ENCODE measurements at regions not wholly inside any gene's neighbourhood (a gene's known extent, or its start where the extent isn't known, plus 50 kb on each side); places are given as distances from the start of the nearest gene placed in this dataset.

- no peaks in the 10 kb centered on the region for H3K36me3 Mint-ChIP-seq (ENCODE audit: insufficient read depth)
- H3K27me3 Mint-ChIP-seq = no peaks in the 10 kb centered on the region
- TF ChIP-seq, protein P1, sequence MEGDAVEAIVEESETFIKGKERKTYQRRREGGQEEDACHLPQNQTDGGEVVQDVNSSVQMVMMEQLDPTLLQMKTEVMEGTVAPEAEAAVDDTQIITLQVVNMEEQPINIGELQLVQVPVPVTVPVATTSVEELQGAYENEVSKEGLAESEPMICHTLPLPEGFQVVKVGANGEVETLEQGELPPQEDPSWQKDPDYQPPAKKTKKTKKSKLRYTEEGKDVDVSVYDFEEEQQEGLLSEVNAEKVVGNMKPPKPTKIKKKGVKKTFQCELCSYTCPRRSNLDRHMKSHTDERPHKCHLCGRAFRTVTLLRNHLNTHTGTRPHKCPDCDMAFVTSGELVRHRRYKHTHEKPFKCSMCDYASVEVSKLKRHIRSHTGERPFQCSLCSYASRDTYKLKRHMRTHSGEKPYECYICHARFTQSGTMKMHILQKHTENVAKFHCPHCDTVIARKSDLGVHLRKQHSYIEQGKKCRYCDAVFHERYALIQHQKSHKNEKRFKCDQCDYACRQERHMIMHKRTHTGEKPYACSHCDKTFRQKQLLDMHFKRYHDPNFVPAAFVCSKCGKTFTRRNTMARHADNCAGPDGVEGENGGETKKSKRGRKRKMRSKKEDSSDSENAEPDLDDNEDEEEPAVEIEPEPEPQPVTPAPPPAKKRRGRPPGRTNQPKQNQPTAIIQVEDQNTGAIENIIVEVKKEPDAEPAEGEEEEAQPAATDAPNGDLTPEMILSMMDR (IDR thresholded peaks at IDR 0.05; ENCODE audit: unreplicated experiment) = no peak
- no peaks in the 10 kb centered on the region for H3K4me1 Mint-ChIP-seq (ENCODE audit: low read depth)
- no peak overlapping the region for H3K27ac Mint-ChIP-seq
- no peak for DNase-seq (ENCODE audit: low spot score, unreplicated experiment)
- no peak overlapping the region for H3K4me3 Mint-ChIP-seq (ENCODE audit: low read depth)
- H3K9me3 Mint-ChIP-seq (ENCODE audit: low read depth) = no peaks in the 10 kb centered on the region
Measured at GRCh38 chr4:163665521-163666331, 171.2 kb downstream of the TMA16 start.

GRCh38 chr4:163666332-163666873 lies 171.9 kb downstream of the TMA16 start:
- Mint-ChIP-seq H3K27ac (no peak overlapping the region), H3K4me3 (ENCODE audit: low read depth) (no peak overlapping the region), H3K4me1 (ENCODE audit: low read depth) (no peaks in the 10 kb centered on the region), H3K27me3 (no peaks in the 10 kb centered on the region), H3K9me3 (ENCODE audit: low read depth) (no peaks in the 10 kb centered on the region), H3K36me3 (ENCODE audit: insufficient read depth) (no peaks in the 10 kb centered on the region)
- no peak for DNase-seq (ENCODE audit: low spot score, unreplicated experiment)
- TF ChIP-seq, protein P1 (IDR thresholded peaks at IDR 0.05; ENCODE audit: unreplicated experiment) = no peak

GRCh38 chr4:163672751-163673150 lies 178.3 kb downstream of the TMA16 start:
- no peak overlapping the region for H3K27ac Mint-ChIP-seq
- no peak for DNase-seq (ENCODE audit: low spot score, unreplicated experiment)
- no peaks in the 10 kb centered on the region for H3K4me1 Mint-ChIP-seq (ENCODE audit: low read depth)
- peaks cover 4% of the 10 kb centered on the region for H3K9me3 Mint-ChIP-seq (ENCODE audit: low read depth)
- H3K36me3 Mint-ChIP-seq (ENCODE audit: insufficient read depth) = no peaks in the 10 kb centered on the region
- H3K27me3 Mint-ChIP-seq = no peaks in the 10 kb centered on the region
- TF ChIP-seq, protein P1 (IDR thresholded peaks at IDR 0.05; ENCODE audit: unreplicated experiment) = no peak
- no peak overlapping the region for H3K4me3 Mint-ChIP-seq (ENCODE audit: low read depth)

DNA sequence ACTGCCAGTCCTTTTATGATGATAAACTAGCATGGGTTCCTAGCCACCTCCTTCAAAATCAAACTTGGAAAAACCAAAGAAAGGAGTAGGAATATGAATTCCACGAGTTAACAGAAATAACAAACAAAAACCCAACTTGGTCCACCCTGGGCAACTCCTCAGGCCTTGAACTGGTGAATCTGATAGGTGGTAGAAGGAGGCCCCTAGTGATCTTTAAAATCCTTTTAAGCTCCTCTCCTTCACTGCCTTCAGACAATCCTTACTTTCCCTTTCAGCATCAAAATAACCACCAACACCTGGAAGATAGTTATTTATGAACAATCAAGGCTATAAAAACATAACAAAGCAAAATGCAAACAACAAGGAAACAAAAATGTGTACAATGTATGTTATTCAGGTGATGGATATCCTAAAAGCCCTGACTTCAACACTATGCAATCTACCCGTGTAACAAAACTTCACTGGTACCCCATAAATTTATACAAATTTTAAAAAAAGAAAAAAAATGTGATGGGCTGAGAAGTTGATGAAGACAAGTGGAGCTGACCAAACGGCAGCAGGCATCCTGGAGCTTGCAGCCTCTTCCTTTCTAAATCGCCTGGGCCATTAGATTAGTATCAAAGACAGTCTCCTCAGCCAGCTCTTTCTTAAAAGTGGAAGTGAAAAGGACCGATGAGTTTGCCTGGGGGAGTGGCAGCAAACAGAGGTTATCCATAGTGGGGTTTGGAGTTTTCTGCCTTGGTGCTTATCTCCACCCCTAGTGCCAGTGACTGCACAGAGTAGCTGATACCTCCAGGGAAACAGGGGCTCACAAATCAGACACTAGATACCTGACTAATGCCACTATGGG lies 179.6 kb downstream of the TMA16 start:
- Mint-ChIP-seq H3K27ac (no peak overlapping the region), H3K36me3 (ENCODE audit: insufficient read depth) (no peaks in the 10 kb centered on the region), H3K27me3 (no peaks in the 10 kb centered on the region), H3K4me3 (ENCODE audit: low read depth) (no peak overlapping the region), H3K4me1 (ENCODE audit: low read depth) (no peaks in the 10 kb centered on the region), H3K9me3 (ENCODE audit: low read depth) (peaks cover 4% of the 10 kb centered on the region)
- no peak for DNase-seq (ENCODE audit: low spot score, unreplicated experiment)
- TF ChIP-seq, protein P1 (IDR thresholded peaks at IDR 0.05; ENCODE audit: unreplicated experiment) = no peak

DNA sequence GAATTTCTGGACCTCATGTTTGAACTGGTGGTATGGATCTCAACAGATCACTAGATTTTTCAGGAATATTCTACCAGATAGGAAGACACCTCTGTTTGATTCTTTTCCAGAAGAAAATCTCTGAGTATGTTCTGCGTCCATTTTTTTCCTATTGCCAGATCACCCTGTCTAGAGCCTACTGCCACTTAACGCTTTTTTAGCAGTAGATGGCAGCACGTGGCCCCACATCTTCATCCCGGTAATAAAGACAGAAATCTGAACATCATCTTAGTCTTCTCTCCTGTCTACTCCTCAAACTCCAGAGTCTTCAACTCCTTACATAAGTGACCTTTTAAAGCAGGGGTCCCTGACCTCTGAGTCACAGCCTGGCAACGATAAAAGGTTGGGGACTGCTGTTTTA lies 184.7 kb downstream of the TMA16 start:
- DNase-seq (ENCODE audit: low spot score, unreplicated experiment) = no peak
- no peaks in the 10 kb centered on the region for H3K36me3 Mint-ChIP-seq (ENCODE audit: insufficient read depth)
- no peaks in the 10 kb centered on the region for H3K4me1 Mint-ChIP-seq (ENCODE audit: low read depth)
- no peak overlapping the region for H3K4me3 Mint-ChIP-seq (ENCODE audit: low read depth)
- TF ChIP-seq, protein P1 (IDR thresholded peaks at IDR 0.05; ENCODE audit: unreplicated experiment) = no peak
- no peak overlapping the region for H3K27ac Mint-ChIP-seq
- no peaks in the 10 kb centered on the region for H3K27me3 Mint-ChIP-seq
- H3K9me3 Mint-ChIP-seq (ENCODE audit: low read depth) = peaks cover 3% of the 10 kb centered on the region
